GM12878 (cell line): ENCODE measurements at regions not wholly inside any gene's neighbourhood (a gene's known extent, or its start where the extent isn't known, plus 50 kb on each side); places are given as distances from the start of the nearest gene placed in this dataset.

Experiments used
- ATAC-seq: fragments of 200-7000 bp; cut with Tn5 transposase; 3 replicates; pipeline ENCODE4 v1.9.1; 2020; ENCODE audit warnings: mild to moderate bottlenecking, moderate library complexity
- BruUV-seq: library from RNA; stranded (reverse); fragments of 400-500 nt; replicated peaks from 2 replicates; lab custom pipeline; 2021; lab: Mats Ljungman, UMichigan
- CTCF ChIA-PET: fragments of 300-600 bp; sonication (Branson Sonifier 250); formaldehyde crosslinking; extraction: SDS; loops from one replicate; lab custom pipeline; 2021; ENCODE audit warnings: inconsistent platforms; lab: Yijun Ruan, JAX
- POLR2A ChIA-PET: fragments of 350-600 bp; formaldehyde crosslinking; extraction: SDS; loops from one replicate; lab custom pipeline; 2021; ENCODE audit warnings: inconsistent platforms; lab: Charles Lee
- RAD21 ChIA-PET: fragments of 300-600 bp; sonication (Branson Sonifier 250); formaldehyde crosslinking; loops from one replicate; lab custom pipeline; 2023; ENCODE audit warnings: antibody characterized with exemption; ENCODE audit not compliant: unreplicated experiment; lab: Charles Lee
- SMC1A ChIA-PET: fragments of 300-600 bp; sonication (Branson Sonifier 250); formaldehyde crosslinking; loops from one replicate; lab custom pipeline; 2023; ENCODE audit not compliant: unreplicated experiment, uncharacterized antibody; lab: Charles Lee
- DNase-seq: peaks from one replicate; pipeline ENCODE4 v3.0.0-alpha.2; 2011; ENCODE audit warnings: low read depth, low spot score
- FAIRE-seq: peaks from 3 replicates; lab custom pipeline; 2011; peaks lifted over from hg19 to GRCh38; lab: Jason Lieb, UNC
- H2AFZ ChIP-seq: 2 replicates; pipeline ENCODE4 v1.6.0; 2011; ENCODE audit warnings: low read depth, low read length, control low read depth; ENCODE audit not compliant: control insufficient read depth
- H3K27ac ChIP-seq: 2 replicates; pipeline ENCODE4 v1.5.1; 2011; ENCODE audit warnings: control low read depth; ENCODE audit not compliant: control insufficient read depth, insufficient read depth
- H3K27me3 ChIP-seq, 2 experiments: replicated peaks in 1 of 2; 2 replicates each; pipeline versions ENCODE4 v1.6.0 to v1.6.1; 2011; ENCODE audit warnings: low read length in 1 of 2; ENCODE audit not compliant: control insufficient read depth in 2 of 2, insufficient read depth in 2 of 2
- H3K36me3 ChIP-seq, 2 experiments: 2 replicates each; pipeline ENCODE4 v1.5.1; 2011; ENCODE audit warnings: low read length in 1 of 2; ENCODE audit not compliant: control insufficient read depth in 2 of 2, insufficient read depth in 2 of 2
- H3K4me1 ChIP-seq: 2 replicates; pipeline ENCODE4 v1.6.1; 2011; ENCODE audit warnings: mild to moderate bottlenecking, low read length, moderate library complexity, mixed read lengths; ENCODE audit not compliant: control insufficient read depth, insufficient read depth
- H3K4me2 ChIP-seq: 2 replicates; pipeline ENCODE4 v1.6.0; 2011; ENCODE audit warnings: control low read depth; ENCODE audit not compliant: control insufficient read depth, insufficient read depth
- H3K4me3 ChIP-seq: fragments of 200-600 bp; sonication (generic); 2 replicates; pipeline ENCODE4 v1.5.1; 2016
- H3K79me2 ChIP-seq: 2 replicates; pipeline ENCODE4 v1.6.0; 2011; ENCODE audit warnings: low read length; ENCODE audit not compliant: control insufficient read depth, insufficient read depth
- H3K9ac ChIP-seq: 2 replicates; pipeline ENCODE4 v1.8.0; 2011; ENCODE audit warnings: low read length, control low read depth, mixed read lengths; ENCODE audit not compliant: control insufficient read depth, insufficient read depth
- H3K9me3 ChIP-seq: replicated peaks from 3 replicates; pipeline ENCODE4 v1.5.1; 2011; ENCODE audit warnings: mild to moderate bottlenecking, low read length; ENCODE audit not compliant: control insufficient read depth, insufficient read depth
- H4K20me1 ChIP-seq: 2 replicates; pipeline ENCODE4 v1.6.0; 2011; ENCODE audit not compliant: control insufficient read depth, insufficient read depth
- ATF7 ChIP-seq: fragments of 450-650 bp; IDR thresholded peaks from 2 replicates; pipeline ENCODE4 v1.6.1; 2016; ENCODE audit warnings: low read depth, mild to moderate bottlenecking
- BCL11A ChIP-seq: IDR thresholded peaks from 2 replicates; pipeline ENCODE4 v1.6.1; 2011; ENCODE audit warnings: low read depth, low read length
- BMI1 ChIP-seq: fragments of 450-650 bp; IDR thresholded peaks from 2 replicates; pipeline ENCODE4 v1.6.1; 2016; ENCODE audit warnings: mild to moderate bottlenecking, moderate library complexity, borderline replicate concordance
- HDGF ChIP-seq: fragments of 450-650 bp; IDR thresholded peaks from 2 replicates; pipeline ENCODE4 v1.6.1; 2016; ENCODE audit warnings: antibody characterized with exemption
- IRF4 ChIP-seq: IDR thresholded peaks from 2 replicates; pipeline ENCODE4 v1.6.1; 2011; ENCODE audit warnings: low read depth, low read length
- MTA2 ChIP-seq: fragments of 450-650 bp; IDR thresholded peaks from 2 replicates; pipeline ENCODE4 v1.6.1; 2016; ENCODE audit warnings: low read depth, mild to moderate bottlenecking, moderate library complexity
- MTA3 ChIP-seq: IDR thresholded peaks from 2 replicates; pipeline ENCODE4 v1.6.1; 2012; ENCODE audit warnings: low read length, inconsistent platforms, borderline replicate concordance
- NFIC ChIP-seq: IDR thresholded peaks from 2 replicates; pipeline ENCODE4 v1.6.1; 2012; ENCODE audit warnings: low read depth, mild to moderate bottlenecking, inconsistent platforms, low read length, moderate library complexity
- NFYB ChIP-seq: IDR thresholded peaks from 2 replicates; pipeline ENCODE4 v1.6.1; 2011; ENCODE audit warnings: low read depth, mild to moderate bottlenecking, low read length, improper control_type of control experiment, moderate library complexity; ENCODE audit not compliant: insufficient read depth
- PAX8 ChIP-seq: fragments of 450-650 bp; IDR thresholded peaks from 2 replicates; pipeline ENCODE4 v1.6.1; 2017; ENCODE audit warnings: mild to moderate bottlenecking, moderate library complexity
- PKNOX1 ChIP-seq: fragments of 450-650 bp; IDR thresholded peaks from 2 replicates; pipeline ENCODE4 v1.6.1; 2016; ENCODE audit warnings: mild to moderate bottlenecking
- POLR2AphosphoS2 ChIP-seq: IDR thresholded peaks from 2 replicates; pipeline ENCODE4 v1.6.1; 2011; ENCODE audit warnings: low read depth, mild to moderate bottlenecking, low read length, improper control_type of control experiment, moderate library complexity
- RB1 ChIP-seq: fragments of 450-650 bp; formaldehyde crosslinking; IDR thresholded peaks from 2 replicates; pipeline ENCODE4 v1.6.1; 2017; ENCODE audit warnings: mild to moderate bottlenecking, borderline replicate concordance
- RBBP5 ChIP-seq: fragments of 200-600 bp; sonication (generic); conservative IDR thresholded peaks from 2 replicates; pipeline ENCODE4 v1.6.1; 2016
- RELB ChIP-seq: fragments of 450-650 bp; IDR thresholded peaks from 2 replicates; pipeline ENCODE4 v1.6.1; 2017; ENCODE audit warnings: low read depth, mild to moderate bottlenecking, moderate library complexity
- RUNX3 ChIP-seq: IDR thresholded peaks from 2 replicates; pipeline ENCODE4 v1.6.1; 2012; ENCODE audit warnings: low read length, inconsistent platforms
- SPI1 ChIP-seq: IDR thresholded peaks from 2 replicates; pipeline ENCODE4 v1.6.1; 2011; ENCODE audit warnings: low read depth, mild to moderate bottlenecking, low read length, moderate library complexity, borderline replicate concordance; ENCODE audit not compliant: insufficient read depth
- TAF1 ChIP-seq: IDR thresholded peaks from 2 replicates; pipeline ENCODE4 v1.6.1; 2011; ENCODE audit warnings: mild to moderate bottlenecking, low read depth, low read length, borderline replicate concordance
- TCF3 ChIP-seq: IDR thresholded peaks from 2 replicates; pipeline ENCODE4 v1.6.1; 2012; ENCODE audit warnings: low read depth, mild to moderate bottlenecking, low read length, borderline replicate concordance; ENCODE audit not compliant: insufficient read depth
- TCF7 ChIP-seq: IDR thresholded peaks from 2 replicates; pipeline ENCODE4 v1.6.1; 2014; ENCODE audit warnings: antibody characterized with exemption, borderline replicate concordance
- whole genome bisulfite sequencing: methylation state at CpG from one replicate; pipeline ENCODE4 v1.1.6; 2016; ENCODE audit warnings: low lambda C conversion rate; ENCODE audit not compliant: insufficient replicate concordance, insufficient coverage; ENCODE audit errors: missing lambda C conversion rate; 5-methylcytosine and 5-hydroxymethylcytosine counted together
- in situ Hi-C: fragments of 300-500 bp; cut with MboI; formaldehyde crosslinking; loops from 9 replicates; pipeline ENCODE4 v1.14.3; 2018; ENCODE audit warnings: mixed read lengths
- intact Hi-C: fragments of 100-400 bp; cut with micrococcal nuclease; formaldehyde crosslinking; loops from one replicate; pipeline ENCODE4 v1.14.2; 2022; ENCODE audit not compliant: unreplicated experiment

- 0 out of 2 replicates have a peak, but pooled peaks have one; percentile 17 for TF ChIP-seq TCF3
- TF ChIP-seq MTA3, result no peak
Observed at GRCh38 chr20:39135885-39136544, 173.9 kb downstream of the DHX35 start (continued).

GRCh38 chr20:39133201-39133600, 171.1 kb downstream of the DHX35 start:
- FAIRE-seq (no peak), ATAC-seq (no peak), DNase-seq (no peak)
- H4K20me1 ChIP-seq, result no peaks in the 10 kb centered on the region
- no peaks in the 10 kb centered on the region for H3K9me3 ChIP-seq
- ChIA-PET SMC1A (no interaction called here), CTCF (no interaction called here), POLR2A (no interaction called here), RAD21 (no interaction called here)
- in situ Hi-C loops, result no loop called here
- no peaks in the 10 kb centered on the region for H3K79me2 ChIP-seq
- 15% methylated on average over 4 of the region's 4 CpGs for WGBS
- BruUV-seq, result no TSS peak
- H3K27me3 ChIP-seq, result no peaks in the 10 kb centered on the region; a peak in 1 of 4 replicates
- no peak overlapping the region for H2AFZ ChIP-seq
- no peak overlapping the region for H3K4me3 ChIP-seq
- H3K9ac ChIP-seq, result no peak overlapping the region
- intact Hi-C loops, result loop anchor here (10.0 kb wide), 1 partner anchor 58 kb away; no protein-coding TSS in a partner anchor
- TF ChIP-seq SPI1 (no peak), NFYB (no peak), TCF7 (no peak), ATF7 (no peak), PKNOX1 (no peak), BMI1 (no peak), BCL11A (no peak), RUNX3 (no peak), HDGF (no peak), IRF4 (no peak), MTA2 (no peak), TAF1 (no peak), POLR2AphosphoS2 (no peak), RB1 (no peak), NFIC (no peak), RELB (no peak), PAX8 (no peak), RBBP5 (no peak)
- H3K4me2 ChIP-seq, result no peak overlapping the region
- H3K36me3 ChIP-seq, result no peaks in the 10 kb centered on the region
- no peaks in the 10 kb centered on the region for H3K4me1 ChIP-seq
- H3K27ac ChIP-seq, result no peak overlapping the region
